Uterus (tissue), 3 donors: ENCODE measurements at regions not wholly inside any gene's neighbourhood (a gene's known extent, or its start where the extent isn't known, plus 50 kb on each side); places are given as distances from the start of the nearest gene placed in this dataset.

Experiments
- DNase-seq, 2 donors: peaks; one replicate each; pipeline ENCODE4 v3.0.0-alpha.2; 2019 to 2020
- H3K27ac ChIP-seq, 2 donors: fragments of 200-600 bp; sonication (generic); 1 replicate in 1 of 2; 2 replicates in 1 of 2; pipeline ENCODE4 v1.5.1; 2016 to 2018
- H3K27me3 ChIP-seq, 2 donors: fragments of 200-600 bp; sonication (generic); one replicate each; pipeline ENCODE4 v1.5.1; 2018 to 2019; ENCODE audit warnings: control low read depth in 1 of 2
- H3K36me3 ChIP-seq, 2 donors: fragments of 200-600 bp; sonication (generic); one replicate each; pipeline ENCODE4 v1.5.1; 2019; ENCODE audit warnings: control low read depth in 1 of 2
- H3K4me1 ChIP-seq, 2 donors: fragments of 200-600 bp; sonication (generic); one replicate each; pipeline ENCODE4 v1.5.1; 2018 to 2019; ENCODE audit warnings: control low read depth in 1 of 2
- H3K4me3 ChIP-seq, 2 donors: fragments of 200-600 bp; sonication (generic); 1 replicate in 1 of 2; 2 replicates in 1 of 2; pipeline ENCODE4 v1.5.1; 2018 to 2019; ENCODE audit warnings: mild to moderate bottlenecking in 1 of 2
- H3K9me3 ChIP-seq, 2 donors: fragments of 200-600 bp; sonication (generic); one replicate each; pipeline ENCODE4 v1.5.1; 2019; ENCODE audit warnings: control low read depth in 1 of 2
- POLR2A ChIP-seq, 2 donors: fragments of 450-650 bp; IDR thresholded peaks; one replicate each; pipeline ENCODE4 v1.6.1; 2016; ENCODE audit warnings: antibody characterized with exemption in 2 of 2, mild to moderate bottlenecking in 1 of 2, moderate library complexity in 1 of 2
- intact Hi-C: fragments of 100-400 bp; cut with DNase I; formaldehyde crosslinking; loops from one replicate; pipeline ENCODE4 v1.15.1; 2023; ENCODE audit warnings: low total_unique reads
- TF ChIP-seq, protein P1 (sequence below), 4 experiments: fragments of 200-600 bp in 2 of 4; fragments of 450-650 bp in 2 of 4; sonication (generic) in 2 of 4; IDR thresholded peaks; one replicate each; pipeline ENCODE4 v1.5.1; 2016 to 2019; ENCODE audit warnings: antibody characterized with exemption in 4 of 4, mild to moderate bottlenecking in 2 of 4, moderate library complexity in 1 of 4
- donor health status: DM: yes; HTN: yes; CAD: no.

DNA sequence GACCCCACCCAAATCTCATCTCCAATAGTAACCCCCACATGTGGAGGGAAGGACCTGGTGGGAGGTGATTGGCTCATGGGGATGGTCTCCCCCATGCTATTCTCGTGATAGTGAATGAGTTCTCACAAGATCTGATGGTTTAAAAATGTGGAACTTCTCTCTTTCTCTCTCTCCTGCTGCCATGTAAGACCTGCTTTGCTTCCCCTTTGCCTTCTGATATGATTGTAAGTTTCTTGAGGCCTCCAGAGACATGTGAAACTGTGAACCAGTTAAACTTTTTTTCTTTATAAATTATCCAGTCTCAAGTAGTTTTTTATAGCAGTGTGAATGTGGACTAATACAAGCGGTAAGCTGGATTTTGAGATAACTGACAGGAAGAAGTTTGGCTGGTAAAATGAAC lies 60.3 kb upstream of the MBNL1 start:
- no peak for DNase-seq
- intact Hi-C loops: loop anchor here (10.0 kb wide), 1 partner anchor 56 kb away; the partner anchor contains the start of gene MBNL1
- H3K4me1 ChIP-seq: no peaks in the 10 kb centered on the region
- H3K9me3 ChIP-seq: no peaks in the 10 kb centered on the region
- no peak for TF ChIP-seq POLR2A (IDR thresholded peaks at IDR 0.05)
- TF ChIP-seq, protein P1, sequence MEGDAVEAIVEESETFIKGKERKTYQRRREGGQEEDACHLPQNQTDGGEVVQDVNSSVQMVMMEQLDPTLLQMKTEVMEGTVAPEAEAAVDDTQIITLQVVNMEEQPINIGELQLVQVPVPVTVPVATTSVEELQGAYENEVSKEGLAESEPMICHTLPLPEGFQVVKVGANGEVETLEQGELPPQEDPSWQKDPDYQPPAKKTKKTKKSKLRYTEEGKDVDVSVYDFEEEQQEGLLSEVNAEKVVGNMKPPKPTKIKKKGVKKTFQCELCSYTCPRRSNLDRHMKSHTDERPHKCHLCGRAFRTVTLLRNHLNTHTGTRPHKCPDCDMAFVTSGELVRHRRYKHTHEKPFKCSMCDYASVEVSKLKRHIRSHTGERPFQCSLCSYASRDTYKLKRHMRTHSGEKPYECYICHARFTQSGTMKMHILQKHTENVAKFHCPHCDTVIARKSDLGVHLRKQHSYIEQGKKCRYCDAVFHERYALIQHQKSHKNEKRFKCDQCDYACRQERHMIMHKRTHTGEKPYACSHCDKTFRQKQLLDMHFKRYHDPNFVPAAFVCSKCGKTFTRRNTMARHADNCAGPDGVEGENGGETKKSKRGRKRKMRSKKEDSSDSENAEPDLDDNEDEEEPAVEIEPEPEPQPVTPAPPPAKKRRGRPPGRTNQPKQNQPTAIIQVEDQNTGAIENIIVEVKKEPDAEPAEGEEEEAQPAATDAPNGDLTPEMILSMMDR (IDR thresholded peaks at IDR 0.05): no peak
- H3K27ac ChIP-seq: no peak overlapping the region
- no peaks in the 10 kb centered on the region for H3K27me3 ChIP-seq
- no peak overlapping the region for H3K4me3 ChIP-seq
- no peaks in the 10 kb centered on the region for H3K36me3 ChIP-seq

DNA sequence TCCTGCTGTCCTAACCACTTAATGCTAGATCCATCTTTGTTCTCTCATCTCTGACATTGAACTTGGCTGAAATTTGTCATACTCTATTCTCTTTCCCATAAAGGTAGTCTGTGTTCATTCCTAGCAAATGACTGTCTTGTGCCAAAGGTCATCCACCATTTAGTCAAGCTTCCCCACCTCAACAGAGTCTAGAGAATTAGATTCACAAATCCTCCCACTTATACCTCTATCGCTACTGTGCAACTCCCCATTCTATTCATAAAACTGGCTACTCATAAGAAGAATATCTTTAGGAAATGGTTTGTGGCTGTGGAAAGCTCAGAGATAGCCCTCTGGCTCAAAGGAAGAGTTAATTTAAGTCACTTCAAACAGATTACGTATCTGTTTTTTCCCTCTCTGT lies 59.7 kb upstream of the MBNL1 start:
- DNase-seq: no peak
- no peaks in the 10 kb centered on the region for H3K36me3 ChIP-seq
- TF ChIP-seq, protein P1 (IDR thresholded peaks at IDR 0.05): no peak
- TF ChIP-seq POLR2A (IDR thresholded peaks at IDR 0.05): no peak
- intact Hi-C loops: loop anchor here (10.0 kb wide), 1 partner anchor 56 kb away; the partner anchor contains the start of gene MBNL1
- H3K27ac ChIP-seq: no peak overlapping the region
- no peaks in the 10 kb centered on the region for H3K27me3 ChIP-seq
- no peak overlapping the region for H3K4me3 ChIP-seq
- no peaks in the 10 kb centered on the region for H3K9me3 ChIP-seq
- no peaks in the 10 kb centered on the region for H3K4me1 ChIP-seq

DNA sequence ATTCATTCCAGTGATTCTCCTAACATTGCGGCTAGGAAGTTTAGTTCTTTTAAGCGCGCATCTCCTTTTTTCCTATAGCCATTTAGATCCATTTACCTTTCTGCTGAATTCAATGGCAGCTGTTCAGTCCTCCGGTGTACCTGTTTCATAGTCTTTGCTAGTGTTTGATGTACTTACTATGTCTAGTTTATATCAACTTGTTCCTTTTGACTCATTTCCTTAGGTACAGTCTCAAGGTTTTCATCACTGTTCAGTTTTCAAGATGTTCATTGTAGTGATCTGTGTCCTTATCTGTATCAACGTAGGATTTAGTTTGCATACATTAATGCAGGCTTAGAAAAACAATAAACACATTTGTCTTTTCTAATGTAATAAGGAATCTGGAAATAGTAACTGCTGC lies 59.0 kb upstream of the MBNL1 start:
- Histone ChIP-seq H3K36me3 (no peaks in the 10 kb centered on the region), H3K27me3 (no peaks in the 10 kb centered on the region), H3K27ac (no peak overlapping the region), H3K9me3 (no peaks in the 10 kb centered on the region), H3K4me3 (no peak overlapping the region), H3K4me1 (no peaks in the 10 kb centered on the region)
- no peak for DNase-seq
- intact Hi-C loops: loop anchor here (10.0 kb wide), 1 partner anchor 55 kb away; the partner anchor contains the start of gene MBNL1
- TF ChIP-seq, protein P1 (IDR thresholded peaks at IDR 0.05): no peak
- TF ChIP-seq POLR2A (IDR thresholded peaks at IDR 0.05): no peak

DNA sequence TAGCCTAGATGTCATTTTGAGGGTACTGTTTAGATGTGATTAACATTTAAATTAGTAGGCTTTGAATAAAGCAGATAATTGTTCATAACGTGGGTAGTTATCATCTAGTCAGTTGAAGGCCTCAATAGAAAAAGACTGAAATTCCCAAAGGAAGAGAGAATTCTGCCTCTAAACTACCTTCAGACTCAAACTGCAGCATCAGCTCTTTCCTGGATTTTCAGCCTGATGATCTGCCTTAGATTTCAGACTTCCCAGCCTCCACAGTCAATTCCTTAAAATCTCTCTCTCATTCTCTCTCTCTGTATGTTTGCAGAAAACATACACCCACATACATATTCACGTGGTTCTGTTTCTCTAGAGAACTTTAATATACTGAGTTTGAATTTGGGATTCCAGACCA lies 58.0 kb upstream of the MBNL1 start:
- H3K9me3 ChIP-seq: no peaks in the 10 kb centered on the region
- intact Hi-C loops: no loop called here
- H3K27me3 ChIP-seq: no peaks in the 10 kb centered on the region
- DNase-seq: no peak
- no peak overlapping the region for H3K4me3 ChIP-seq
- TF ChIP-seq, protein P1 (IDR thresholded peaks at IDR 0.05): no peak
- no peak for TF ChIP-seq POLR2A (IDR thresholded peaks at IDR 0.05)
- no peak overlapping the region for H3K27ac ChIP-seq
- no peaks in the 10 kb centered on the region for H3K4me1 ChIP-seq
- H3K36me3 ChIP-seq: no peaks in the 10 kb centered on the region

DNA sequence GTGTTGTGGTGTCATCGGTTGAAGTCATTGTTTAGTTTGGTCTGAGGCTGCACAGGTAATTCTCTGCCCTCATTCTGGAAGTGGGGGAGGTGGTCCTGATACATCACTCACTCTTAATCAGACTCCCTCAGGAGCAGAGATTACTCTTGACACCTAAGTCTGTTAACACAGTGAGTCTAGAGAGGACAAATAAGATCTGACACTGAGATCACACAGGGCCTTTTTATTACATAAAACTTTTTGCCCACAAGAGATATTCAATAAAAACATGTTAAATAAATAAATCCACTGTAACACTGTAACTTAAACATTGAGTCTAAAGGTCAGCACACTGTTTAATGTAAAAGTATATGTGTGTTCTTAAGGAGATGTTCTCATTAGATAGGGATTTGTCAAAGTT lies 57.1 kb upstream of the MBNL1 start:
- no peaks in the 10 kb centered on the region for H3K4me1 ChIP-seq
- intact Hi-C loops: no loop called here
- no peak for DNase-seq
- H3K9me3 ChIP-seq: no peaks in the 10 kb centered on the region
- H3K27ac ChIP-seq: no peak overlapping the region
- H3K36me3 ChIP-seq: no peaks in the 10 kb centered on the region
- TF ChIP-seq, protein P1 (IDR thresholded peaks at IDR 0.05): no peak
- TF ChIP-seq POLR2A (IDR thresholded peaks at IDR 0.05): no peak
- H3K27me3 ChIP-seq: no peaks in the 10 kb centered on the region
- H3K4me3 ChIP-seq: no peak overlapping the region
